Testis (tissue), 2 donors: ENCODE measurements at regions not wholly inside any gene's neighbourhood (a gene's known extent, or its start where the extent isn't known, plus 50 kb on each side); places are given as distances from the start of the nearest gene placed in this dataset.

Source experiments
- DNase-seq: peaks from one replicate; pipeline ENCODE4 v3.0.0-alpha.2; 2019
- H3K27ac ChIP-seq, 2 donors: fragments of 200-600 bp; sonication (generic); one replicate each; pipeline ENCODE4 v1.5.1; 2019
- H3K27me3 ChIP-seq: fragments of 200-600 bp; sonication (generic); one replicate; pipeline ENCODE4 v1.5.1; 2019
- H3K36me3 ChIP-seq: fragments of 200-600 bp; sonication (generic); one replicate; pipeline ENCODE4 v1.5.1; 2017; ENCODE audit warnings: low read depth; ENCODE audit errors: missing control alignments
- H3K4me1 ChIP-seq: fragments of 200-600 bp; sonication (generic); one replicate; pipeline ENCODE4 v1.5.1; 2019
- H3K4me3 ChIP-seq, 2 donors: fragments of 200-600 bp; sonication (generic); one replicate each; pipeline ENCODE4 v1.5.1; 2017 to 2019
- H3K9me3 ChIP-seq: fragments of 200-600 bp; sonication (generic); one replicate; pipeline ENCODE4 v1.5.1; 2017
- POLR2A ChIP-seq: fragments of 450-650 bp; IDR thresholded peaks from one replicate; pipeline ENCODE4 v1.6.1; 2017; ENCODE audit warnings: antibody characterized with exemption, mild to moderate bottlenecking, moderate library complexity
- WGBS, 2 donors: methylation state at CpG; one replicate each; pipeline ENCODE4 v1.1.5; 2018; 5-methylcytosine and 5-hydroxymethylcytosine counted together
- intact Hi-C: fragments of 100-400 bp; cut with DNase I; formaldehyde crosslinking; loops from one replicate; pipeline ENCODE4 v1.15.1; 2023; ENCODE audit warnings: low total_unique reads
- TF ChIP-seq, protein P1 (sequence below), 3 experiments: fragments of 450-650 bp in 2 of 3; fragments of 200-600 bp in 1 of 3; sonication (generic) in 1 of 3; IDR thresholded peaks; one replicate each; pipeline ENCODE4 v1.5.1; 2016 to 2019; ENCODE audit warnings: antibody characterized with exemption in 3 of 3, mild to moderate bottlenecking in 2 of 3, moderate library complexity in 1 of 3

DNA sequence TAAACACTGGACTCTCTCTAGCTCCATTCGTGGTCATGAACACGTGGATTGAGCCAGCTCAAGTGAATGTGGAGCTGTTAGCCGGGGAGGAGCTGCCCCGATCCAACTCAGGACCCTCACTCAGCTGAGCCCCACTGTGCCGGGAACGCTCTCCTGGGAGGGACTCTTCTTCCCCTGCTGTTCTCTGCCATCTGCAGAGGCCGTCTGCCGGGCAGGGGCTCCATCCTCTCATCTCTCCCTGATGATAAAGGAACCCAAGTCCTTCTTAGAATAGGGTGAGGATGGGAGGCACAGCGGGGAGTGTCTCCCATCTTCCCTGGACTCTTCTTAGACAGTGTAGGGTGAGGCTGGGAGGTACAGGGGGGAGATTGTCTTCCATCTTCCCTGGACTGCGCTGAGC is 120.5 kb upstream of the IRX4 start:
- H3K27me3 ChIP-seq: no peaks in the 10 kb centered on the region
- no peak for DNase-seq
- no peaks in the 10 kb centered on the region for H3K9me3 ChIP-seq
- TF ChIP-seq, protein P1, sequence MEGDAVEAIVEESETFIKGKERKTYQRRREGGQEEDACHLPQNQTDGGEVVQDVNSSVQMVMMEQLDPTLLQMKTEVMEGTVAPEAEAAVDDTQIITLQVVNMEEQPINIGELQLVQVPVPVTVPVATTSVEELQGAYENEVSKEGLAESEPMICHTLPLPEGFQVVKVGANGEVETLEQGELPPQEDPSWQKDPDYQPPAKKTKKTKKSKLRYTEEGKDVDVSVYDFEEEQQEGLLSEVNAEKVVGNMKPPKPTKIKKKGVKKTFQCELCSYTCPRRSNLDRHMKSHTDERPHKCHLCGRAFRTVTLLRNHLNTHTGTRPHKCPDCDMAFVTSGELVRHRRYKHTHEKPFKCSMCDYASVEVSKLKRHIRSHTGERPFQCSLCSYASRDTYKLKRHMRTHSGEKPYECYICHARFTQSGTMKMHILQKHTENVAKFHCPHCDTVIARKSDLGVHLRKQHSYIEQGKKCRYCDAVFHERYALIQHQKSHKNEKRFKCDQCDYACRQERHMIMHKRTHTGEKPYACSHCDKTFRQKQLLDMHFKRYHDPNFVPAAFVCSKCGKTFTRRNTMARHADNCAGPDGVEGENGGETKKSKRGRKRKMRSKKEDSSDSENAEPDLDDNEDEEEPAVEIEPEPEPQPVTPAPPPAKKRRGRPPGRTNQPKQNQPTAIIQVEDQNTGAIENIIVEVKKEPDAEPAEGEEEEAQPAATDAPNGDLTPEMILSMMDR (IDR thresholded peaks at IDR 0.05): no peak
- no peak for TF ChIP-seq POLR2A
- no peaks in the 10 kb centered on the region for H3K36me3 ChIP-seq
- intact Hi-C loops: no loop called here
- WGBS, 2 donors: 79 to 87% methylated on average over 10 of the region's 10 CpGs
- H3K27ac ChIP-seq: no peak overlapping the region
- H3K4me3 ChIP-seq: no peak overlapping the region
- H3K4me1 ChIP-seq: peaks cover 3% of the 10 kb centered on the region

- no peak for TF ChIP-seq POLR2A
- TF ChIP-seq, protein P1 (IDR thresholded peaks at IDR 0.05): no peak
- H3K4me3 ChIP-seq: no peak overlapping the region
- H3K36me3 ChIP-seq: no peaks in the 10 kb centered on the region
- no peaks in the 10 kb centered on the region for H3K9me3 ChIP-seq
- intact Hi-C loops: no loop called here
- 79 to 84% methylated on average over 6 to 12 of the region's 12 CpGs for WGBS, 2 donors
- no peaks in the 10 kb centered on the region for H3K27me3 ChIP-seq
- H3K4me1 ChIP-seq: no peaks in the 10 kb centered on the region
- DNase-seq: no peak
- no peak overlapping the region for H3K27ac ChIP-seq
These were observed 118.6 kb upstream of the IRX4 start for GRCh38 chr5:2001300-2001699.

- intact Hi-C loops: no loop called here
- WGBS, 2 donors: 80 to 85% methylated on average over 12 of the region's 12 CpGs
- no peak overlapping the region for H3K4me3 ChIP-seq
- no peaks in the 10 kb centered on the region for H3K27me3 ChIP-seq
- H3K36me3 ChIP-seq: no peaks in the 10 kb centered on the region
- no peak for TF ChIP-seq POLR2A
- TF ChIP-seq, protein P1 (IDR thresholded peaks at IDR 0.05): no peak
- no peak overlapping the region for H3K27ac ChIP-seq
- no peak for DNase-seq
- no peaks in the 10 kb centered on the region for H3K9me3 ChIP-seq
- no peaks in the 10 kb centered on the region for H3K4me1 ChIP-seq
These were observed 117.9 kb upstream of the IRX4 start for GRCh38 chr5:2000591-2000990.

DNA sequence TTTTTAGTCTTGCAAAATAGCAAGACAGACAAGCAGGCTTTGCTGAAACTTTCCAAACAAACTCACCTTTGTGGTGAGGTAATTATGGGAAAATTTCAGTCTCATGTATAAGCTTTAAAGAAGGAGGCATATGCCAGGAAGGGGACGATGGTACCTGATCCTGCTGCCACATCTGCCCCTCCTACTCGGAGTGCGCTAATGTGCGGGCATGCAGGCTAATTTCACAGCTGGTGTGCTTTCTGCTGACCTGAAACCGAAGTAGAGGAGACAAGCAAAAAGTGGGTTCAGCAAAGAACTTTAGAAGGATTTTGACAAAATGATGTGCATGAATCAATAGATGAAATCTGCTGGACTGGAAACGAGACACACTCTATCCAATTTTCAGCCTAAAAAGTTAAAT is 117.1 kb upstream of the IRX4 start:
- H3K4me1 ChIP-seq: no peaks in the 10 kb centered on the region
- no peak for DNase-seq
- H3K9me3 ChIP-seq: no peaks in the 10 kb centered on the region
- no peaks in the 10 kb centered on the region for H3K36me3 ChIP-seq
- no peak overlapping the region for H3K27ac ChIP-seq
- no peaks in the 10 kb centered on the region for H3K27me3 ChIP-seq
- WGBS, 2 donors: 87 to 88% methylated on average over 6 of the region's 6 CpGs
- intact Hi-C loops: no loop called here
- TF ChIP-seq POLR2A: no peak
- TF ChIP-seq, protein P1 (IDR thresholded peaks at IDR 0.05): no peak
- no peak overlapping the region for H3K4me3 ChIP-seq

DNA sequence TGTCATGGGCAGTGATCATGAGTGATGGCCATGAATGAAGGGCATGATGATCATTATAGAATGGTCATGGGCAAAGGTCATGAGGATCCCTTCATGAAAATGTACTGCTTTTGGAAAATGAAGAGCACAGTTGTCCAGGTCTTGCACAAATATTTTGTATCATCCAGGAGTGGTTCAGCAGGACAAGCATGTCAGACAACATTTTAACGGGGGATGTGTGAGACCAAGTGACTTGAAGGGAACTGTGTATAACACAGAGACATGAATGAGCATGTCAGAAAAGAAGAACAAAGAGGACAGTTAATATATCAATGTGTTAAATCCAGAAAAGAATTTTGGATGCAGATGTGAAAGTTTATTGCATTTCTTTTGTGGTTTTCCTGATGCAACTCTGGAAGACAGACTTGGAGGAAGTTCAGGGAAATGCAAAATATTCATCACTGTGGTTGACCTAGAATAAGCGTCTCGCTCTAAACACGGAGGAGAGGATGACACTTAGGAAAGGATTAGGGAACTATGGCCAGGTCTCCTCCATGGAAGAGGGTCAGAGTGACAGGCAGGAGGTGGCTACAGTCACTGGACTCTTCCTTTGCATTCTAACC is 116.1 kb upstream of the IRX4 start:
- intact Hi-C loops: no loop called here
- no peaks in the 10 kb centered on the region for H3K36me3 ChIP-seq
- no peak overlapping the region for H3K27ac ChIP-seq
- H3K4me3 ChIP-seq: no peak overlapping the region
- H3K4me1 ChIP-seq: no peaks in the 10 kb centered on the region
- TF ChIP-seq, protein P1 (IDR thresholded peaks at IDR 0.05): no peak
- TF ChIP-seq POLR2A: no peak
- H3K27me3 ChIP-seq: no peaks in the 10 kb centered on the region
- 77 to 90% methylated on average over 4 of the region's 4 CpGs for WGBS, 2 donors
- DNase-seq: no peak
- no peaks in the 10 kb centered on the region for H3K9me3 ChIP-seq
